Brain microvascular endothelial cell (primary cell): ENCODE measurements at regions not wholly inside any gene's neighbourhood (a gene's known extent, or its start where the extent isn't known, plus 50 kb on each side); places are given as distances from the start of the nearest gene placed in this dataset.

Source experiments
- DNase-seq: peaks from one replicate; pipeline ENCODE4 v3.0.0-alpha.2; 2020
- H3K27ac ChIP-seq: fragments of 250-450 bp; sonication (Bioruptor Pico); 2 replicates; pipeline ENCODE4 v1.5.1; 2020; ENCODE audit warnings: mild to moderate bottlenecking, moderate library complexity
- H3K27me3 ChIP-seq: fragments of 250-450 bp; sonication (Bioruptor Pico); replicated peaks from 2 replicates; pipeline ENCODE4 v1.5.1; 2020; ENCODE audit warnings: mild to moderate bottlenecking
- H3K36me3 ChIP-seq: fragments of 250-450 bp; sonication (Bioruptor Pico); replicated peaks from 2 replicates; pipeline ENCODE4 v1.5.1; 2020; ENCODE audit warnings: mild to moderate bottlenecking
- H3K4me3 ChIP-seq: 2 replicates; pipeline ENCODE4 v1.5.1; 2011; ENCODE audit warnings: low read depth, mild to moderate bottlenecking, control low read depth, low read length, moderate library complexity
- CTCF ChIP-seq: IDR thresholded peaks from 2 replicates; pipeline ENCODE4 v1.5.1; 2011; ENCODE audit warnings: low read depth, mild to moderate bottlenecking, moderate library complexity, low read length, control low read depth, inconsistent platforms; ENCODE audit errors: missing control alignments
- in situ Hi-C: cut with HindIII; loops from 2 replicates; pipeline ENCODE4 v1.10.0; 2017; ENCODE audit warnings: low sequenced_read_pairs, low pct_ligation_motif_present

DNA sequence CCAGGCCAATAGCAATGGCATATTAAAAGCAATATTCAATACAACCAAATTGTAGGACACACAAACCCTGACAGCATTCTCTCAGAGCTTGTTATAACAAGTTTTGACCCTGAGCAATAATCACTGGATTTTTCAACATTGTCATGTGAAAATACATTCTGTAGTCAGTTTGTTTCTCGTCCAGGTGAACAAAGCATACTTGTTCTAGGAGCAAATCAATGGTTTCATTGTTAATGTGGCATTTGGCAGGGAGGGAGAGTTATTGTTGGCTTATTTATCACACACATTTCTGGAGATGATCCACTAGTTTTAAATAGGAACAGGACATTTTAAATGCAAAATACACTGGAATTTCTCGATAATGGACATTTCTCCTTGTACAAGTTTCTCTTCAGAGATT is 69.9 kb upstream of the L3MBTL4 start:
- in situ Hi-C loops, result no loop called here
- Histone ChIP-seq H3K36me3 (no peaks in the 10 kb centered on the region), H3K27me3 (no peaks in the 10 kb centered on the region), H3K4me3 (no peak overlapping the region), H3K27ac (no peak overlapping the region)
- no peak for TF ChIP-seq CTCF
- DNase-seq, result no peak

DNA sequence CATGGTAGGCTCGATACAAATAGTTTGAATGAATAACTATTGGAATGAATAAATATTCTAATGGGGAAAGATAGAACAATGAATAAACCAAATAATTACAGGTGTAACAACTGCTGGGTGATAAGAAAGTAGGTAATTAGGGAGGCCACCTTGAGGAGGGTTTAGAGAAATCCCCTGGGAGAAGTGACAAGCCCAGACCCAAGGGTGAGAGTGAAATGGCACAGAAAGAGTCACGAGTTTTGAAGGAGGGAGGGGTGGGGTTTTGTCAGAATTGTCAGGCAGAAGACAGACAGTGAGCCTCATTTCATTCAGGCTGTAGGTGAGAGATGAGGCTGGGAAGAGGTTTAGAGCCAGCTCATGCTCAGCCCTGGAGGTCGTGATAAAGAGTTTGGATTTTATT is 71.6 kb upstream of the L3MBTL4 start:
- H3K27ac ChIP-seq, result no peak overlapping the region
- no peaks in the 10 kb centered on the region for H3K36me3 ChIP-seq
- no peaks in the 10 kb centered on the region for H3K27me3 ChIP-seq
- TF ChIP-seq CTCF, result no peak
- no peak overlapping the region for H3K4me3 ChIP-seq
- in situ Hi-C loops, result no loop called here
- DNase-seq, result no peak

GRCh38 chr18:6486764-6487426 is 72.2 kb upstream of the L3MBTL4 start:
- Histone ChIP-seq H3K36me3 (no peaks in the 10 kb centered on the region), H3K27me3 (no peaks in the 10 kb centered on the region), H3K27ac (no peak overlapping the region), H3K4me3 (no peak overlapping the region)
- in situ Hi-C loops, result no loop called here
- no peak for DNase-seq
- no peak for TF ChIP-seq CTCF

GRCh38 chr18:6487968-6488367 is 73.3 kb upstream of the L3MBTL4 start:
- DNase-seq, result no peak
- no peaks in the 10 kb centered on the region for H3K36me3 ChIP-seq
- no peak overlapping the region for H3K4me3 ChIP-seq
- TF ChIP-seq CTCF, result no peak
- in situ Hi-C loops, result no loop called here
- no peak overlapping the region for H3K27ac ChIP-seq
- H3K27me3 ChIP-seq, result no peaks in the 10 kb centered on the region

GRCh38 chr18:6488956-6489355 is 74.2 kb upstream of the L3MBTL4 start:
- Histone ChIP-seq H3K27ac (no peak overlapping the region), H3K4me3 (no peak overlapping the region), H3K27me3 (no peaks in the 10 kb centered on the region), H3K36me3 (no peaks in the 10 kb centered on the region)
- in situ Hi-C loops, result no loop called here
- DNase-seq, result no peak
- no peak for TF ChIP-seq CTCF

- in situ Hi-C loops, result no loop called here
- Histone ChIP-seq H3K27ac (no peak overlapping the region), H3K36me3 (no peaks in the 10 kb centered on the region), H3K4me3 (no peak overlapping the region), H3K27me3 (no peaks in the 10 kb centered on the region)
- no peak for DNase-seq
- no peak for TF ChIP-seq CTCF
Observed at GRCh38 chr18:6489977-6490376, 75.3 kb upstream of the L3MBTL4 start.
